ENCODE measurements at regions not wholly inside any gene's neighbourhood (a gene's known extent, or its start where the extent isn't known, plus 50 kb on each side); places are given as distances from the start of the nearest gene placed in this dataset.
"Not testable (repeated sequence)": the region's sequence is repeated elsewhere in the genome, so short reads cannot be mapped to it uniquely, and the experiment has no call there.

DNA sequence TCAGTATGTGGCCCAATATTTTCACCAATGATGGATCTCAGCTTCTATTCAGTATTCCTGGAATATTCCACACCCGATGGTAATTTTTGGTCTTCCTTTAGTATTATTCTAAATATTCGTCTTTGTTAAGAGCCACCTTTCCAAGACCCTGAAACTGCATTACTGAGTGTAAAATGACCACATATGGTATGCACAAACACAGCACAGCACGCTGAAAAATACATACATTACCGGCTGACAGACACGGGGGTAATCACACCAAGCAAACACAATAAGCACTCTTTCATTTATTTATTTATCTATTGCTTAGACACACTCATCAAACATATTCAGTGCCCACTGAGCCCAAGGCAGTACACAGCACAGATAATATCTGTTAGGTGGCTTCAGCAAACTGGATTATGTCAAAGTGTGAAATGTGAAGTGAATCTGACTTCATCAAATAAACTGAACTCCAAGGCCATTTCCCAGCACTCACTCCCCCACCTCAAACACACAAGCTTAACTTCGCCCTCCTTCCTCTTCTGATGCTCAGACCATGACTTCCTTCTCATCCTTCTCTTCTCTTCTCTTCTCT is 1637.8 kb upstream of the C9orf72 start:
- intact Hi-C loops (cut with micrococcal nuclease): loop anchor here (5.0 kb wide), 1 partner anchor 1484 kb away; no protein-coding TSS in a partner anchor

DNA sequence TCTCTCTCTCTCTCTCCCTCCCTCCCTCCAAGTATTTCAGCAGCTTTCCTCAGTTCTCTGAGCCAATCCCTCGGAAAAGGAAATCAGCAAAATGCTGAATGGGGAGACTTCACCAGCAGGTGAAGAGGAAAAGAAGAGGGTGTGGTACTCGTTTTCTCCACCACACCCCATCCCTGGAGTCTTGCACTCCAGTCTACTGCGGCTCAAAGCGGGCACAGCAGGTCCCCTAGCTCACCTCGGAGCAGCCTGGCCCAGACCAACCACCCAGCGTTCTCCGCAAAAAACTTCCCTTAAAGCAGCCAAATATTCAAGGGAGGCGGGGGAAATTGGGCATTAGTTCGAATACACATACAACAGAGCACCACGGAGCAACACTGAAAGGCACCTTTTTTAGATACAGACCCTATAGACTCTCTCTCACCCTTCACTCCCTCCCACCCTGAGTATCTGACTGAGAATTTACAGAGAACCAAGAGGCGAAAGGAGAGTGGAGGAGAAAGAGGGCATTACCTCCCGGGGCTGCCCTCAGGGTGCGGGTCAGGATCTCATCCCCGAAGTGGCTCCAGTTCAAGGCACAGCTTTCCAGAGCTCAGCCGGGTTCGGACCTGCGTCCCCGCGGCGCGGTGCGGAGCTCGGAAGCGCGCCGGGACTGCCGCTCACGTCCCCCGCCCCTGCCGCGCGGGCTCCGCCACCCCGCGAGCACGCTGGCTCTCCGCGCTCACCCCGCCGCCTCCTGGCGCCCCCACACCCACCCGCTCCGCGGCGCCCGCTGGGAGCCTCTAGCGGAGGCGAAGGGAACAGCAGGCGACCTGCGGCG is 1638.5 kb upstream of the C9orf72 start:
- intact Hi-C loops (cut with micrococcal nuclease): loop anchor here (5.0 kb wide), 1 partner anchor 1484 kb away; no protein-coding TSS in a partner anchor

DNA sequence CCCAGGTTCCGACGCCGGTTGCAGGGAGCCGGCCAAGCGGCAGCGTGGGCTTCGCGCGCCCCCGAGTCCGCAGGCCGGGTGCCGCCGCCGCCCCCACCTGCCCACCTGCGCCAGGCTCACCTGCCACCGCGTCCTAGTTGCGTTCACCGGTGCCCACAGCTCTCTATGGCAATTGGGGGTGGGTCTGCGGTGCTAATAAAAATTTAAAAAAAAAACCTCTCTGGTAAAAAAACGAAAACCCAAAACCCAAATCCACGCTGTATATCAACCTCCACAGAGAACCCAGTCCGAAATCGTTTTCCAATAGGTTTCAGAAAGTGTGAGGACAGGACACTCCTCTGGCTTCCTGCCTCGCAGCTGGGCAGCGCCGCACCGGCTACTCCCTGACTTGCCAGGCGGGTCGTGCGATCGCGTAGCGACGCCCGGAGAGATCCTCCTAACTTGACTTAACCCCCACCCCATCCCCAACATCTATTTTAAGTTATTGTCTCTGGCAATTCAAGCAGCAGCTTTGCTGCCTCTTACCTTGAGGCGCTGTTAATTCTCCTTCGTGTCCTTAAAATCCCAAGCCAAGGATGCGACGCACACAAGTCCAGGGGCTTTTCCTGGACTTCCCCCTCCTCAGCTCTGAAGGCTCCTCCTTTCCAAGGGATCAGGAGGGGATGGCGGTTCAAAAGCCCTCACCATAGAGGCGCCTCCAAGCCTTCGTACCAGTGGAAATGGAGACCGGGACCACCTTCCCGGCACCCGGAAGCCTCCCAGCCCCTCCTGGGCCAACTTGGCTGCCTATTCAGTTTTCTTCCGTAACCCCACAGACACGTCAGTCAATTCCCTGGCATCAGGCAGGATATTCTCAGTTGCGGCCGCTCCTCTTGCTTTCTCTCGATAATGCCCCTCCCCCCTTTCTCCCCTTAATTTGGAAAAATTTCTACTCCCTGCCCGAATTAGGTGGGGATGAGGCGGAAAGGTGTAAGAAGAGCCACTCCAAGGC is 1639.4 kb upstream of the C9orf72 start:
- intact Hi-C loops (cut with micrococcal nuclease): loop anchor here (5.0 kb wide), 1 partner anchor 1485 kb away; no protein-coding TSS in a partner anchor

DNA sequence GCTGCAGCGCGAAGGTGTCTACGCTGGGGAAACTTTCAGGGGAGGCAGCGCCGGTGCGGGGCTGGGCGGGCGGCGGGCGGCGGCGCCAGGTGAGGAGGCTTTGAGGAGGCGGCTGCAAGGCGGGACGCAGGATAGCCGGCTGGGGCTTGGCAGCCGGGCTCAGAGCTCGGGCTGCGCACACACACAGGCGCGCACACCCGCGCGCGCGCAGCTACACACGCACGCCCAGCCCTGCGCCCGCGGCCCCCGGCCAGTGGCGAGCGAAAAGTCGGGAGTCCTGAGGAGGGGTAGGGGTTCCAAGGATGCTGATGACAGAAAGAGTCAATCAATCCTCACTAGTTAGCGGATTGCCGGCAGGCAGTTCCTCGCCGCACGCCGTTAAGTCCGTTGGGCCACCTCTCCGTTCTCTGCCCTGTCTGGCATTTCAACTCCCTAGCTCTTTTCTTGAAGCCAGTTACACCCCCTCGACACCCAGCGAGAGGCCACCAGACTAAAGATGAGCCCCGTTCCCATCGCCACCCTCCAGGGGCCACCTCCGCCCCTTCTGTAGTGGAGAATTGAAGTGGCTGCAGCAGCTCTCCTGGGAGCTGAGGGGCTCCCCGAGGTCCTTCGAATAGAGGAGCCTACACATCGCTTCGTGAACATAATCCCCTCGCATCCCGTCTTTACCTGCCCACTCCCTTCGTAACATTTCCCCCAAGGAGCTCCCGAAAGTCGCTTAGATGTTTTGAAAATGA is 1640.3 kb upstream of the C9orf72 start, which contains the start of gene LINGO2:
TSS of gene LINGO2 (minus strand) at position 185 of the 737 bp plus-strand sequence.
- intact Hi-C loops (cut with micrococcal nuclease): loop anchor here (5.0 kb wide), 1 partner anchor 1486 kb away; no protein-coding TSS in a partner anchor

DNA sequence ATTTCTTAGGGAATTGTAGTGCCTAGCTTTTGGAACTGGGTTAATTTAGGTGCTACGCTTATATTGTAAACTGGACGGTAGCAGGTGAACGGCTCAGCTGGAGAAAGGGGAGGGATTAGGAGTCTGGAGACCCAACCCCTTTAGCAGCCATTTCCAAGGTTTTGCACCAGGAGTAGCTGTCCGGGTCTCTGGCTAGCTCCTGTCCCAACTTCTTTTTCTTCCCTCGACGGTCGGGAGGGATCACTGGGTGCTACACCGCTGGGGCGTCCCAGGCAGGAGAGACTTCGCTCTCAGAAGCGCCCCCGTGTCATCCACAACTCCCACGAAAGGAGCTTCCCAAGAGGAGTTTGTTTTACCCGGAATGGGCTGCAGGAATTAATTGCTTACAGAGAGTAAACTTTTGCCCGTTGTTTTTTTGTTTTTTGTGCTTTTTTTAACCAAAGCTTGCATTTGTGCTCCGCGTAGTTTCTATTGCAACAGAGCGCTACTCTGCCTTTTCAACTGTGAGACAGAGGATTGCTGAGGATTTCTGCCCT is 1640.9 kb upstream of the C9orf72 start:
- intact Hi-C loops (cut with micrococcal nuclease): loop anchor here (5.0 kb wide), 1 partner anchor 1487 kb away; no protein-coding TSS in a partner anchor

DNA sequence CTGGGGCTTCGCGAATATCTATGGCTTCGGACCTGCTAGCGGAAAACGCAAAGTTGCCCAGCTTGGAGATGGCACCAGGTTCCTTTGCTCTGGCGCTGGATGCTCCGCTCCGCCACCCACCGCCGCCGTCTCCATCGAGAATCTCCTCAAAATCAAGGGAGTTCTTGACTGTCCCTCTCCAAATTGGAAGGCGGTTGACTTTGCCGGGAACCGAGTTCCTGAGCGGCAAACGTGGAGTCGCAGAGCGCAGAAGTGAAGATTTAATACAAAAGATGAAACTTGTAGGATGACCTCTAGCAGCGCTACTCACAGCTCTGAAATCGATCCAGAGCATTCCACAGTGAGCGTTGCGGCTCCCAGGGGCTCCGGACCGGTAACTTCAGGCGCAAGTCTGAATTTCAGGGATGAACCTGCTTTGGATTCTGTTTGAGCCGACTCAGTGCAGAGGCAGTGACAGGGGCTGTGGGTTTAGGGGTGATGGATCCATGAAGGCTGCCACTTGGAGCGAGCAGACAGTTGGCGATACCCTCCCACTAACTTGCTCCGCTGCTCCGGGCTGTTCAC is 1641.5 kb upstream of the C9orf72 start:
- intact Hi-C loops (cut with micrococcal nuclease): loop anchor here (5.0 kb wide), 1 partner anchor 1487 kb away; no protein-coding TSS in a partner anchor

DNA sequence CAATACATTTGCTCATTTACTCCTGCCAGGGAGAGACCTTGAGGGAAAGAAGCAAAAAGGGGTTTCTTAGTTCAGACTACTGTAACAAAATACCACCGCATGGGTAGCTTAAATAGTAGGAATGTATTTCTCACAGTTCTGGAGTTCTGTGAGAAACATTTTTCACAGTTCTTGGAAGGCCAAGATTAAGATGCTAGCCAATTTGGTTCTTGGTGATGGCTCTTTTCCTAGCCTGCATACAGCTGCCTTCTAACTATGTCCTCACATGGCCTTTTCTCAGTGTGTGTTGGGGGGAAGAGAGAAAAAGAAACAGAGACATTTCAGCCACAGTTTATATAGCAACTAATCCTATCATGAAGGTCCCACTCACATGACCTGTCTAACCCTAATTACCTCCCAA is 1644.7 kb upstream of the C9orf72 start:
- intact Hi-C loops (cut with micrococcal nuclease): no loop called here

DNA sequence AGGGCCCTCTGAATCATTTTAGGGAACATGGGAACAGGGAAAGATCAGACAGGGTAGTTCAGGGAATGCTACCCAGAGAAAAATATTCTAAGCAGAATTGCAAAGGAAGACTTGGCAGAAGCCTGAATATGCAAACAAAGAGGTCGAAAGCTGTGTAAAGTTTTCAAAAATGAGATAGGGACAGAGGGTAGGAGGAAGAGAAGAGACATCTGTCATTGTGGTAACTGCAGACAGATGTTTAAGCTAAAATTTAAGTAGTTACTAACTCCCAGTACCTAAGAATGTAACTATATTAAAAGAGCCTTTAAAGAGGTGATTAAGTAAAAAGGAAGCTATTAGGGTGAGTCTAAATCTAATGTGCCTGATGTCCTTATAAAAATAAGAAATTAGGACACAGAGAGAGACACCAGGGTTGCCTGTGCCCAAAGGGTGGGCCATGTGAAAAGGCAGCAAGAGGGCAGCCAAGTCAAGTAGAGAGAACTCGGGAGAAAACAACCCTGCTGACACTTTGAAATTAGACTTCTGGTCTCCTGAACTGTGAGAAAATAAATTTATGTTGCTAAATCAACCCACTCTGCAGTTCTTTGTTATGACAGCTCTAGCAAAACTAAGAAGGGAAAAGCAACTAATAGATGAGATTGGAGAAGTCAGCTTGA is 1647.4 kb upstream of the C9orf72 start:
- intact Hi-C loops (cut with micrococcal nuclease): no loop called here

DNA sequence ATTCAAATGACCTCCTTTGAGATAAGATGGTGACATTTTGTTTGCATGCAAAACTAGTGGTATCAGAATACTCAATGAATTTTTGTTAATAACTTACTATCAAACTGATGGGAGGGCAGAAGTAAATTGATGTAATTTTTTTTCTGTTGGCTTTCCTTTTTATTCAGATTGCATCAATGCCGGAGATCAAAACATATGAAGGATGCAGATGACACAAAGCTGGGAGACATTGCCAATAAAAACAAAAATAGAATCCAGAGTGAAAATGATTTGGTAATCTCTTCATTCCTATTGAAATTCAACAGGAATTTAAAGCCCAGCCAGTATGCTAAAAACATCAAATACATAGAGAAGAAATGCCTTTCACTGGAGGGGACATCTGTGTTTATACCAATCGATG is 1655.3 kb upstream of the C9orf72 start:
- intact Hi-C loops (cut with micrococcal nuclease): no loop called here

DNA sequence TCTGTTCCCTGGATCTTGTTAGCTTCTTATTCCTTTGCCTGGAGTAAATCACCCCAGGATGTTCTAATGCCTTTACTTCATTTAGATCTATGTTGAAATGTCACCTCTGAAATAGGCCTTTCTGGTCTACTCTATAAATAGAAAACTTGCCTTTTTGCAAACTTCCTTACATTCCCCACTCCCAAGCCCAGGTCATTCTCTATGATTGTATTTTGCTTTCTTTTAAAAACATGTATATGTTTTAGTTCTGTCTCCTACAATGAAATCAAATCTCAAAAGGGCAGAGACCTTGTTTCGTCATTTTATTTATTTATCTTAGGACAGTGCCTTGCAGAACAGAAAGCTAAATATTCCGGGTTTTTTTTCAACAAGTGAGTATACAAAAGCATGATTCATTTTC is 1657.7 kb upstream of the C9orf72 start:
- intact Hi-C loops (cut with micrococcal nuclease): no loop called here

DNA sequence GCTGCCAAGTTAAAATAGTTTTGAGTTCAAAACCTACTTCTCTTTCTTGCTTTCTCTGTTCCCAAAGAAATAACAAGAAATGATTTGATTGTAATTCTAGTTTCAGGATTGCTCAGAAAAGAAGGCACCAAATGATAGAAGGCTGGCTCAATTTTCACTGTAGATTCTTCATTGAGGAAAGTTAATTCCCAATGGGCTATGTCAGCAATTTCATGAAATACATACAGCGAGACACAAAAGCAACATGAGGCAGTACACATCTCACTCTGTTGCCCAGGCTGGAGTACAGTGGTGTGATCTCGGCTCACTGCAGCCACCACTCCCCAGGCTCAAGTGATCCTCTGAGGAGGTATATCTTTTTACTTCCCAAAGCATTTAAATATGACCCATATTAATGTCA is 1659.9 kb upstream of the C9orf72 start:
- intact Hi-C loops (cut with micrococcal nuclease): no loop called here

DNA sequence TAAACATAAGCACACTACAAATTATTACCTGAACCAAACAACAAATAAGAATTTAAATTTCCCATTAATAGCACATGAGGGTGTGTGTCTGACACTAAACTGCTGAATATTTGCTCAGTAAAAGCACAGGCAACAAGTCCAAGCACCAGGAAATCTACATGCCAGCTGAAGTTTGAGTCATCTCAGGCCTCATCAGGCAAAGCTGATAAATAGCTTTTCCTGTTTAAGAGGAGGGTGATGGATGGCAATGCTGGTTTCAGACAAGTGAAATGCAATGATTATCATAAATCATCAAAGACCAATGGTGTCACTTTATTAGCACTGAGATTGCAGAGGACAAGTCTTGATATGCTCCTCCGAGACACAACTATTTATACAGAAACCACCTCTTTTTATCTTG is 1668.0 kb upstream of the C9orf72 start:
- intact Hi-C loops (cut with micrococcal nuclease): no loop called here

DNA sequence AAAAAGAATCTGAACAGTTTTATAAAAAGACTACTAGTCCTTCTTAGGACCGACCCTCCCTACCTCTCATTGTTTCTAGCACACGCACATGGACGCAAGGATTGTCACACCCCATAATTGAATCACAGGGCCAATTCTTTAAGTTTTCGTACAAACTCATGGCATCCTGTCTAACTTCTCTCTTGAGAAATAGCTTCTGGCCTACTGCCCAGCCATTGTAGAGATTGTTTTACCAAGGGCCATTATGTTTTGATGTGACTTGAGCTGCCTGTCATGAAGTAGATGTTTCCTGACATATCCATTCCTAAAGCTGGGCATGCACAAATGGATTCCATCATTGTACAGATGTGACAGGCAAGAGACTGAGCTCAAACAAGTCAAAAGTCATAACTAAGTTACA is 1672.1 kb upstream of the C9orf72 start:
- intact Hi-C loops (cut with micrococcal nuclease): no loop called here

DNA sequence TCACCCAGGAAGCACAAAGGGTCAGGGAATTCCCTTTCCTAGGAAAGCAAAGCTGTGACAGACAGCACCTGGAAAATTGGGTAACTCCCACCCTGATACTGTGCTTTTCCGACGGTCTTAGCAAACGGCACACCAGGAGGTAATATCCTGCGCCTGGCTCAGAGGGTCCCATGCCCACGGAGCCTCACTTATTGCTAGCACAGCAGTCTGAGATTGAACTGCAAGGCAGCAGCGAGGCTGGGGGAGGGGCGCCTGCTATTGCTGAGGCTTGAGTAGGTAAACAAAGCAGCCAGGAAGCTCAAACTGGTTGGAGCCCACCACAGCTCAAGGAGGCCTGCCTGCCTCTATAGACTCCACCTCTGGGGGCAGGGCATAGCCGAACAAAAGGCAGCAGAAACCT is 1697.1 kb upstream of the C9orf72 start:
- intact Hi-C loops (cut with micrococcal nuclease): not testable (repeated sequence)

DNA sequence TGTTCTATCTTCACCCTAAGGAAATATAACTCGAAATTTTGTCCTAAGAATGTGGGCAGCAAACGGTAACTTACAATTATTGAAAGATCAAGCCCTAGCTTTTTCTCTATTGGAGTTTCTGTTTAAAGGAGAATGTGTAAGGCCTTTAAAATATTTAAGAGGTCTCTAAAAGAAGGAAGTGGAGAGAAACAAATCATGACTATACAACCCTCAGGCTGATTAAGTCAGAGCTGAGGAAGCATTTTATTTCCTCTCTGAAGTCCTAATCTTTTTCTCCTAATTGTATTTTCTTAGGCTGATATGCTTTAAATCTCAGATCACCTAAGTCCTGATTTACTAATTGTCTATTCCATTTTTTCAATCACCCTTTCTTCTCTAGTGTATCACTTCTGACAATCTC is 1708.8 kb upstream of the C9orf72 start:
- intact Hi-C loops (cut with micrococcal nuclease): no loop called here

DNA sequence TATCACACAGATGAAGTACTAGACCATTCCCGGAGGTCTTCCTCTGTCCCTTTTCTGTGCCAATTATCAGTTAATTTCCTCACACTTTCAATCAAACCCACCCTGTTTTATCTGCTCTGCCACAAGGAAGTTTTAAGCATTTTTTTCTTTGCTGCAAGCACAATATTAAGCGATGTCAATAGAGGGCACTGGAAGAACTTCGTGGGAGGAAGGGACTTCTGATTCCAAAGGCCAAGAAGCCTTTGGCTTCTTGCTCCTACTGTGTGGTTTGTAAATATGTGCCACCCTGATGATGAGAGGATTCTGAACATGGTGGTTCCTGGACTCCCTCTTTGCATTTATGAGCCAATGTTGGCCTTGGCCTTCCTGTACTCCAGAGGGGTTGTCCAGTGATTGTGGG is 1712.5 kb upstream of the C9orf72 start:
- intact Hi-C loops (cut with micrococcal nuclease): no loop called here

DNA sequence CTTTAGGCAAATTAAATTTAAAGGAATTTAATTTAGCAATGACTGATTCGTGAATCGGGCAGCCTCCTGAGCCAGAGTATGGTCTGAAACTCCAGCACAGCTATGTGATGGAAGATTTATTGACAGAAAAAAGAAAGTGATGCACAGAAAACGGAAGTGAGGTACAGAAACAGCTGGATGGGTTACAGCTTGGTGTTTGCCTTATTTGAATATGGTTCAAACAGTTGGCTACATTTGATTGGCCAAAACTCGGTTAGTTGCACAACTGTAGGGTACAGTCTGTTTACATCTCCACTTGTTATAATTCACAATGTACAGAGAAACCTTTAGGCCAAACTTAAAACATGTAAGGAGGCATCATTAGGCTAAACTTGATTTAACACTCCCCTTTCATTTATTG is 1716.1 kb upstream of the C9orf72 start:
- intact Hi-C loops (cut with micrococcal nuclease): no loop called here

DNA sequence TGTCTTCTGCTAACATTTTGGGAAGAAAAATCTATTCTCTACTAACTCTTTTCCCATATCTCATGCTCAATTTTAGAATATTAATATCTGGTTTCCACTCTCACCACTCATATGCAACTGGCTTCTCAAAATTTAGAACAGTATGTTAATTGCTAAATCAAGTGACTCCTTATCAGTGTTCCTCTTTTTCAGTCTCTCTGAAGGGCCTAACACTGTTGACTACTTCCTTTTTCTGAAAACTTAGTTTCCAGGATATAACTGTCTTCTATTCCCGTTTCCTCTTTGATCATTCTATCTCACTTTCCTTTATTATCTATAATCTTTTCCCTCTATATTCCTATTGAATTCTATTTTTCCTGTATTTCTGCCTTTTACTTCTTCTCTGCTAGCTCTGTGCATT is 1717.2 kb upstream of the C9orf72 start:
- intact Hi-C loops (cut with micrococcal nuclease): no loop called here

DNA sequence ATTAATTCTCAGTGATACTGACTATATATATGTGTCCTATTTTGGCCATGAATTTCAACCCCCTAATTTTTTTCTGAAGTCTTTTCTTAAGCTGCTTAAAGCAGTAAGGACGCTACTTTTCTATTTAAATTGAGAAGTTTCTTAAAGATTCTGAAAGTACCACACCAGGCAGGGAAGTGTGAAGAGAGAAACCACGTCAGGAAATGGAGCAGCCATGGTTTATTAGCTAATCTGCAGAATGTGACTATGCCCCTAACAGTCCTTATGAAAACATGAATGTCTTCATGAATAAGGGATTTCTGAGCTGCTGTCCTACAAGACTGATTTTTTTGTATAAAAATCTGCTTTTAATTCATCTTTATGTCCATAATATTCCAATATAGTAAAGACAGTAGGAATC is 1724.3 kb upstream of the C9orf72 start:
- intact Hi-C loops (cut with micrococcal nuclease): no loop called here

DNA sequence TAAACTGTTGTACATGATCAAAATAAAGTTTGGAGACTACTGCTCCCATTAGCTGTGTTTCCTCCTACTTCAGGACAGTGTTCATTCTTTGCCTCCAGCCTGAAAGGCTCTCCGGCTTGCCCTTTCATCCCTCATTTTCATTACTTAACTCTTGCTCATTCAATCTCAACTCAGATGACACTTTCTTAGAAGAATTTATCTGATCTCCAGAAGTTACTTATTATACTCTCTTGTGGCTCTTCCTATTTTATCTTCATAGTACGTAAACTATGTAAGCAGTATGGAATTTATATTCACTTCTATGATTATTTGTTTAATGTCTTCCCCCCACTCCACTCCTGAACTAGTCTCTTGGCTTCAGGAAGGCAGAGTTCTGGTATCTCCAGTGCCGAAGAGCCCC is 1737.9 kb upstream of the C9orf72 start:
- intact Hi-C loops (cut with micrococcal nuclease): no loop called here
